Endothelial cell of umbilical vein (primary cell): ENCODE measurements at regions not wholly inside any gene's neighbourhood (a gene's known extent, or its start where the extent isn't known, plus 50 kb on each side); places are given as distances from the start of the nearest gene placed in this dataset.

ENCODE experiments used
- BruUV-seq: library from RNA; stranded (reverse); fragments of 400-500 nt; replicated peaks from 2 replicates; lab custom pipeline; 2021; lab: Mats Ljungman, UMichigan
- CTCF ChIA-PET: fragments of 300-600, 350-600 bp; sonication (Branson Sonifier 250); formaldehyde crosslinking; loops from one replicate; lab custom pipeline; 2021; ENCODE audit warnings: antibody characterized with exemption, inconsistent platforms; lab: Charles Lee
- POLR2A ChIA-PET: fragments of 300-600, 350-600 bp; sonication (Branson Sonifier 250); formaldehyde crosslinking; loops from one replicate; lab custom pipeline; 2021; ENCODE audit warnings: antibody characterized with exemption, inconsistent platforms; lab: Charles Lee
- DNase-seq: peaks from one replicate; pipeline ENCODE4 v3.0.0-alpha.2; 2011; ENCODE audit warnings: low read depth, low spot score
- FAIRE-seq: peaks from 2 replicates; lab custom pipeline; 2011; peaks lifted over from hg19 to GRCh38; lab: Jason Lieb, UNC
- H2AFZ ChIP-seq: 2 replicates; pipeline ENCODE4 v1.6.0; 2012; ENCODE audit warnings: low read depth, low read length, control low read depth, inconsistent platforms
- H3K27ac ChIP-seq: 2 replicates; pipeline ENCODE4 v1.5.1; 2011; ENCODE audit warnings: low read depth, mild to moderate bottlenecking, control low read depth, low read length, moderate library complexity; ENCODE audit not compliant: insufficient read depth
- H3K27me3 ChIP-seq, 2 experiments: 2 replicates each; pipeline versions ENCODE4 v1.6.0 to v1.6.1; 2011; ENCODE audit warnings: low read length in 2 of 2, mixed read lengths in 1 of 2; ENCODE audit not compliant: control insufficient read depth in 2 of 2, insufficient read depth in 2 of 2
- H3K36me3 ChIP-seq, 2 experiments: 2 replicates in 1 of 2; 3 replicates in 1 of 2; pipeline ENCODE4 v1.5.1; 2011; ENCODE audit warnings: low read length in 2 of 2, mild to moderate bottlenecking in 1 of 2, moderate library complexity in 1 of 2; ENCODE audit not compliant: control insufficient read depth in 2 of 2, insufficient read depth in 2 of 2; ENCODE audit errors: extremely low read depth in 1 of 2
- H3K4me1 ChIP-seq: 3 replicates; pipeline ENCODE4 v1.5.1; 2011; ENCODE audit warnings: mild to moderate bottlenecking, low read length; ENCODE audit not compliant: control insufficient read depth, insufficient read depth; ENCODE audit errors: extremely low read depth
- H3K4me2 ChIP-seq: 2 replicates; pipeline ENCODE4 v1.6.1; 2011; ENCODE audit warnings: low read length, control low read depth, mixed read lengths; ENCODE audit not compliant: insufficient read depth
- H3K4me3 ChIP-seq, 3 experiments: fragments of 200-600 bp in 1 of 3; sonication (generic), shearing (Covaris generic) in 1 of 3; replicated peaks in 1 of 3; 2 replicates each; pipeline ENCODE4 v1.5.1; 2011 to 2016; ENCODE audit warnings: control low read depth in 3 of 3, low read length in 3 of 3, mild to moderate bottlenecking in 2 of 3, inconsistent platforms in 1 of 3, low read depth in 1 of 3, moderate library complexity in 1 of 3; ENCODE audit not compliant: insufficient read depth in 1 of 3
- H3K79me2 ChIP-seq: 2 replicates; pipeline ENCODE4 v1.6.0; 2012; ENCODE audit warnings: low read length, inconsistent platforms; ENCODE audit not compliant: control insufficient read depth, insufficient read depth
- H3K9ac ChIP-seq: replicated peaks from 2 replicates; pipeline ENCODE3; 2011; ENCODE audit warnings: low read length, control low read depth; ENCODE audit not compliant: insufficient read depth; ENCODE audit errors: extremely low read depth
- H3K9me1 ChIP-seq: replicated peaks from 3 replicates; pipeline ENCODE4 v1.6.0; 2011; ENCODE audit warnings: mild to moderate bottlenecking, low read length; ENCODE audit not compliant: control insufficient read depth, insufficient read depth; ENCODE audit errors: extremely low read depth
- H3K9me3 ChIP-seq: replicated peaks from 2 replicates; pipeline ENCODE4 v1.5.1; 2012; ENCODE audit warnings: low read length, inconsistent platforms; ENCODE audit not compliant: control insufficient read depth, insufficient read depth
- H4K20me1 ChIP-seq: replicated peaks from 2 replicates; pipeline ENCODE3; 2011; ENCODE audit warnings: mild to moderate bottlenecking, low read length; ENCODE audit not compliant: control insufficient read depth, insufficient read depth; ENCODE audit errors: extremely low read depth
- EZH2 ChIP-seq: IDR thresholded peaks from 2 replicates; pipeline ENCODE4 v1.6.1; 2012; ENCODE audit warnings: borderline replicate concordance, low read depth, mild to moderate bottlenecking, moderate library complexity, low read length, inconsistent platforms; ENCODE audit not compliant: severe bottlenecking
- FOS ChIP-seq: IDR thresholded peaks from 2 replicates; pipeline ENCODE4 v1.6.1; 2011; ENCODE audit warnings: mild to moderate bottlenecking, low read length, moderate library complexity, borderline replicate concordance; ENCODE audit not compliant: insufficient read depth
- GATA2 ChIP-seq: IDR thresholded peaks from 2 replicates; pipeline ENCODE4 v1.7.0; 2011; ENCODE audit warnings: low read depth, mild to moderate bottlenecking, moderate library complexity, mixed read lengths, low read length; ENCODE audit not compliant: insufficient read length, insufficient read depth
- JUN ChIP-seq: IDR thresholded peaks from 2 replicates; pipeline ENCODE4 v1.6.1; 2011; ENCODE audit warnings: borderline replicate concordance, low read depth; ENCODE audit not compliant: insufficient read length, insufficient read depth
- MAX ChIP-seq: IDR thresholded peaks from 2 replicates; pipeline ENCODE4 v1.6.1; 2011; ENCODE audit not compliant: insufficient read depth, insufficient read length
- MYC ChIP-seq: IDR thresholded peaks from one replicate; pipeline ENCODE4 v1.6.1; 2011; ENCODE audit warnings: mild to moderate bottlenecking, low read depth, low read length
- dilution Hi-C: fragments of 300-500 bp; cut with MboI; formaldehyde crosslinking; loops from one replicate; pipeline ENCODE4 v1.15.0; 2019; ENCODE audit warnings: low sequenced_read_pairs; ENCODE audit not compliant: extremely low pct_ligation_motif_present
- intact Hi-C: fragments of 100-400 bp; cut with micrococcal nuclease; formaldehyde crosslinking; loops from one replicate; pipeline ENCODE4 v1.10.0; 2022
- TF ChIP-seq, protein P1 (sequence below), 2 donors: IDR thresholded peaks; 1 replicate in 1 of 2; 2 replicates in 1 of 2; pipeline ENCODE4 v1.5.1; 2011; ENCODE audit warnings: low read length in 2 of 2, mild to moderate bottlenecking in 2 of 2, moderate library complexity in 2 of 2, control low read depth in 1 of 2, inconsistent platforms in 1 of 2, low read depth in 1 of 2; ENCODE audit not compliant: insufficient read depth in 1 of 2; ENCODE audit errors: extremely low read depth in 1 of 2

- Histone ChIP-seq H4K20me1 (no peaks in the 10 kb centered on the region), H3K9ac (no peak overlapping the region), H3K27ac (peak overlapping the region; percentile 5), H2AFZ (peak overlapping the region; percentile 40), H3K4me1 (peaks cover 32% of the 10 kb centered on the region), H3K9me3 (no peaks in the 10 kb centered on the region), H3K4me3 (no peak overlapping the region), H3K79me2 (no peaks in the 10 kb centered on the region), H3K27me3 (no peaks in the 10 kb centered on the region), H3K9me1 (no peaks in the 10 kb centered on the region), H3K4me2 (no peak overlapping the region), H3K36me3 (no peaks in the 10 kb centered on the region)
- no peak for TF ChIP-seq GATA2
- TF ChIP-seq FOS: peak; percentile 65
- dilution Hi-C loops (no loop called here), intact Hi-C loops (loop anchor here (5.0 to 10.0 kb wide), 3 partner anchors 580 to 918 kb away; no protein-coding TSS in a partner anchor)
- ChIA-PET POLR2A (no interaction called here), CTCF (no interaction called here)
- DNase-seq: peak; percentile 31
- TSS peak; percentile 11 for BruUV-seq
- no peak for FAIRE-seq
These were observed 172.7 kb upstream of the NR5A2 start for GRCh38 chr1:199854686-199855321.

DNA sequence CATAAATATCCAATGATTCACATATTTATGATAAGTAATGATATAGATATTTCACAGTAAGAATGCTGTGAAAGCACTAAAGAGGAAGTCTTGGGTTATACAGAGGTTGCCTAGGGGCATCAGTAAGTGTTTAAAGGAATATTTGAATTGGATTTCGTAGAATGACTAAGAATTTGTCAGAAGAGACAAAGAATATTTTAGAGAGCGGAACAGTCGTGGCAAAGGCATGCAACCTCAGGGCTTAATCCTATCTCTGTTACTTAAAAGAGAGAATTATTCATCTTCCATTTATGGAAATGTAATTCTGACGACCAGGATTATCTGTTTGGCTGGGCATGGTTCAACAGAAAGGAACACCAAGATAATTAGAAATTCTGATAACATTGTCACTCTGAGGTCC, 171.9 kb upstream of the NR5A2 start:
- Histone ChIP-seq H3K79me2 (no peaks in the 10 kb centered on the region), H3K4me3 (no peak overlapping the region), H4K20me1 (no peaks in the 10 kb centered on the region), H3K4me1 (peaks cover 37% of the 10 kb centered on the region), H3K9me1 (no peaks in the 10 kb centered on the region), H2AFZ (peak overlapping the region; percentile 3), H3K36me3 (no peaks in the 10 kb centered on the region), H3K27me3 (no peaks in the 10 kb centered on the region), H3K4me2 (peak overlapping the region; percentile 22), H3K27ac (peak overlapping the region; percentile 11), H3K9ac (no peak overlapping the region), H3K9me3 (no peaks in the 10 kb centered on the region)
- intact Hi-C loops: loop anchor here (5.0 to 10.0 kb wide), 3 partner anchors 581 to 918 kb away; no protein-coding TSS in a partner anchor
- ChIA-PET CTCF (no interaction called here), POLR2A (no interaction called here)
- no peak for TF ChIP-seq MYC
- peak; percentile 66 for TF ChIP-seq FOS
- no peak for TF ChIP-seq MAX
- TF ChIP-seq JUN: peak; percentile 16
- TF ChIP-seq GATA2: peak; percentile 75
- TF ChIP-seq, protein P1, sequence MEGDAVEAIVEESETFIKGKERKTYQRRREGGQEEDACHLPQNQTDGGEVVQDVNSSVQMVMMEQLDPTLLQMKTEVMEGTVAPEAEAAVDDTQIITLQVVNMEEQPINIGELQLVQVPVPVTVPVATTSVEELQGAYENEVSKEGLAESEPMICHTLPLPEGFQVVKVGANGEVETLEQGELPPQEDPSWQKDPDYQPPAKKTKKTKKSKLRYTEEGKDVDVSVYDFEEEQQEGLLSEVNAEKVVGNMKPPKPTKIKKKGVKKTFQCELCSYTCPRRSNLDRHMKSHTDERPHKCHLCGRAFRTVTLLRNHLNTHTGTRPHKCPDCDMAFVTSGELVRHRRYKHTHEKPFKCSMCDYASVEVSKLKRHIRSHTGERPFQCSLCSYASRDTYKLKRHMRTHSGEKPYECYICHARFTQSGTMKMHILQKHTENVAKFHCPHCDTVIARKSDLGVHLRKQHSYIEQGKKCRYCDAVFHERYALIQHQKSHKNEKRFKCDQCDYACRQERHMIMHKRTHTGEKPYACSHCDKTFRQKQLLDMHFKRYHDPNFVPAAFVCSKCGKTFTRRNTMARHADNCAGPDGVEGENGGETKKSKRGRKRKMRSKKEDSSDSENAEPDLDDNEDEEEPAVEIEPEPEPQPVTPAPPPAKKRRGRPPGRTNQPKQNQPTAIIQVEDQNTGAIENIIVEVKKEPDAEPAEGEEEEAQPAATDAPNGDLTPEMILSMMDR (IDR thresholded peaks at IDR 0.05; ENCODE audit: extremely low read depth in 1 of 2, insufficient read depth in 1 of 2, low read depth in 1 of 2, low read length in 2 of 2): no peak
- no peak for TF ChIP-seq EZH2
- BruUV-seq: no TSS peak
- dilution Hi-C loops: no loop called here
- DNase-seq: peak; percentile 65
- no peak for FAIRE-seq
